Cardiac fibroblast (primary cell): ENCODE measurements at regions not wholly inside any gene's neighbourhood (a gene's known extent, or its start where the extent isn't known, plus 50 kb on each side); places are given as distances from the start of the nearest gene placed in this dataset.

Experiments
- DNase-seq, 2 donors: peaks; one replicate each; pipeline versions ENCODE4 v3.0.0 to v3.0.0-alpha.2; 2010; ENCODE audit warnings: low read depth in 2 of 2
- H3K4me3 ChIP-seq, 2 donors: replicated peaks in 1 of 2; 1 replicate in 1 of 2; 2 replicates in 1 of 2; pipeline ENCODE4 v1.5.1; 2011; ENCODE audit warnings: low read depth in 2 of 2, low read length in 2 of 2, mild to moderate bottlenecking in 2 of 2, moderate library complexity in 1 of 2
- TF ChIP-seq, protein P1 (sequence below): IDR thresholded peaks from one replicate; pipeline ENCODE4 v1.5.1; 2011; ENCODE audit warnings: low read depth, mild to moderate bottlenecking, low read length, inconsistent platforms

DNA sequence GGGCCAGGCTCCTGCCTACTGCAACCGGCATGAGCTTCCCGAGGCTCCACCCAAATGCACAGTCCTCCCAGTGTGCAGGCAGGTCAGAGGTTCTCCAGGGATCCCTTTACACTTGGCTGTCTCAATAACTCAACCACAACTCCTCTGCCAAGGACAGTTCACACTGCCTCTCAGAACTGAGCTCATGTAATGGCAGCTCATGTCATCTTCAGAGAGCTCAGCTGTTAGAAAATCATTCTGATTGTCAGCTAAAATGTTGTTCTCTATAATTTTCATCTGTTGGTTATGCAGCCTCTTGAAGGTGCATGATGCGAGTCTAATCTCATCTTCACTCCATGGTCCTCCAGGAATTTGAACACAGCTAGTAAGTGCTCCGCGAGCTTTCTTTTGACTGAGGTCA, 76.7 kb downstream of the SST start:
- H3K4me3 ChIP-seq: no peak overlapping the region
- TF ChIP-seq, protein P1, sequence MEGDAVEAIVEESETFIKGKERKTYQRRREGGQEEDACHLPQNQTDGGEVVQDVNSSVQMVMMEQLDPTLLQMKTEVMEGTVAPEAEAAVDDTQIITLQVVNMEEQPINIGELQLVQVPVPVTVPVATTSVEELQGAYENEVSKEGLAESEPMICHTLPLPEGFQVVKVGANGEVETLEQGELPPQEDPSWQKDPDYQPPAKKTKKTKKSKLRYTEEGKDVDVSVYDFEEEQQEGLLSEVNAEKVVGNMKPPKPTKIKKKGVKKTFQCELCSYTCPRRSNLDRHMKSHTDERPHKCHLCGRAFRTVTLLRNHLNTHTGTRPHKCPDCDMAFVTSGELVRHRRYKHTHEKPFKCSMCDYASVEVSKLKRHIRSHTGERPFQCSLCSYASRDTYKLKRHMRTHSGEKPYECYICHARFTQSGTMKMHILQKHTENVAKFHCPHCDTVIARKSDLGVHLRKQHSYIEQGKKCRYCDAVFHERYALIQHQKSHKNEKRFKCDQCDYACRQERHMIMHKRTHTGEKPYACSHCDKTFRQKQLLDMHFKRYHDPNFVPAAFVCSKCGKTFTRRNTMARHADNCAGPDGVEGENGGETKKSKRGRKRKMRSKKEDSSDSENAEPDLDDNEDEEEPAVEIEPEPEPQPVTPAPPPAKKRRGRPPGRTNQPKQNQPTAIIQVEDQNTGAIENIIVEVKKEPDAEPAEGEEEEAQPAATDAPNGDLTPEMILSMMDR: no peak

DNA sequence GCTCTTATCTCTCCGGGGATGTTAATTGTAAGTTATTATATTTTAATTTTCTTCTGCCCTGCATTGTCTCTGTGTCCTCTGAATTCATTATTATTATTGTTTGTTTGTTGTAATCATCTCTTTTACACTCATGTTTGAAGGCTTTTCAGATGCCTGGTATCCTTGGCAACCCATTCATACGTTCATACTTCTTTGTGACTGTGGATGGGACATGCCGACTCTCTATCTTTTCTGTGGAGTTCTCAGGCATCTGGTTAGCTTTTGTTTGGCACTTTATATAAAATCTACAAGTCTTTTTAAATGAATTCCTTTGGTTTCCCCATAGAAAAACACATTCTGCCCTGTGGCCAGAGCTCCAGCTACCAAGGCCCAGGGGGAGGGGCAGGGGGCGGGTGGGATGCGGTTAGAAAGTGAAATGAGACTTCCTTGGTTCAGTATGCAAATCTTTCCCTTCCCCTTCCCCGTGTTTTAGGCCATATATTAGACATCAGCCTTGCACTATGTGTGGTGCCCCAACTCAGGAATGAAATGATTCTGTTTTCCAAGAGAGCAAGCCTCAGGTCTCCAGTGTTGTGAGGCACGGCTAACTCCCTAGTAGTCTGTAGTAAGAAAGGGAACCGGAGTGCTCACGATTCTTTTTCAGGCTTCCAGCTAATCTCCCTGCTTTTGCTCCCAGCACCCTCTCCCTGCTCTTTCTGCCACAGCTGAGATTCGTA, 79.2 kb downstream of the SST start:
- no peak for DNase-seq
- TF ChIP-seq, protein P1: no peak
- H3K4me3 ChIP-seq: no peak overlapping the region

More for the DNA sequence above, 76.7 kb downstream of the SST start:
- DNase-seq: no peak

GRCh38 chr3:187587076-187587475, 83.1 kb downstream of the SST start:
- no peak overlapping the region for H3K4me3 ChIP-seq
- TF ChIP-seq, protein P1: no peak
- DNase-seq: no peak

DNA sequence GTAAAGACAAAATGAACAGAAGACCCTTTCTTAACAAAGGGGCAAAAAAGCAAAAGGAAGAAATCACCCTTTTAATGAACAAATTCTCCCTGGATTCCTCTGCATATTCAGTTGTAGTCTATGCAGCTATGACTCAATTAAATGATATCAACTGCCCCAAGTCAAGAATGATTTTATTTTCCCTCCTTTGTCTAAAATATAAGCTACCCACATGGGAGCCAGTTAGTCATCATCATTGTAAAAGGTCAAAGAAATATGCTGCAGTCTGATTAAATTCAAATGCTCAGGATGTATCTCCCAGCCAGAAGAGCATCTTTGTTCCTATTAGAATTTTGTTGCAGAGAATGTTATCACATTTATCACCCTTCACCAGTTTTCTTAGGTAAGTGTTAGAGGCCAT, 84.0 kb downstream of the SST start:
- TF ChIP-seq, protein P1: no peak
- no peak for DNase-seq
- no peak overlapping the region for H3K4me3 ChIP-seq

- TF ChIP-seq, protein P1: no peak
- H3K4me3 ChIP-seq: no peak overlapping the region
- DNase-seq: peak in 1 of 2 donors; percentile 9
Observed at GRCh38 chr3:187572441-187572840, 97.8 kb downstream of the SST start.

DNA sequence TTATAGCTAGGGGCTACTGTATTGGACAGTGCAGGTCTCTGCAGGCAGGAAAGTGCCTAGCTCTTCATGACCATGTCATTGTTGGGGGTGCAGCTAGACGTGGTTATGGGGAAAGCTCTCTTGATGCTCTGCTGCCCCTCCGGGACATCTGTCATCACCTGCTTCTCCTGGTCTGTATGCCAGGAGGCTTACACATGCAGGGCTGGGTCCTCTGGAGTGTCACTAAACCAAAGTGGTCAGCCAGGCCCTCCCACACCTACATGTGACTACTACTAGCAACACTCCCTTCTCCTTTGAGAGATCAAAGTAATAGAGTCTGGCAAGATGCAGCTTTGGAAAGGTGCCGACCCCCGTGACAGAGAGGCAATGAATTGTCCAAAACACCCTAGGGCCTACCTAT, 98.5 kb downstream of the SST start:
- no peak for DNase-seq
- TF ChIP-seq, protein P1: no peak
- H3K4me3 ChIP-seq: no peak overlapping the region

GRCh38 chr3:187570776-187571175, 99.4 kb downstream of the SST start:
- no peak overlapping the region for H3K4me3 ChIP-seq
- no peak for DNase-seq
- TF ChIP-seq, protein P1: no peak
